Vagina (tissue), 2 donors: ENCODE measurements at regions not wholly inside any gene's neighbourhood (a gene's known extent, or its start where the extent isn't known, plus 50 kb on each side); places are given as distances from the start of the nearest gene placed in this dataset.

Experiments used
- DNase-seq, 2 donors: peaks; one replicate each; pipeline ENCODE4 v3.0.0-alpha.2; 2017; ENCODE audit errors: extremely low spot score in 2 of 2
- H3K27ac ChIP-seq: fragments of 200-600 bp; sonication (generic); one replicate; pipeline ENCODE4 v1.5.1; 2019
- H3K27me3 ChIP-seq: fragments of 200-600 bp; sonication (generic); one replicate; pipeline ENCODE4 v1.5.1; 2019
- H3K36me3 ChIP-seq, 2 donors: fragments of 200-600 bp; sonication (generic); one replicate each; pipeline ENCODE4 v1.5.1; 2017 to 2019
- H3K4me1 ChIP-seq: fragments of 200-600 bp; sonication (generic); one replicate; pipeline ENCODE4 v1.5.1; 2019
- H3K4me3 ChIP-seq, 2 donors: fragments of 200-600 bp; sonication (generic); 1 replicate in 1 of 2; 2 replicates in 1 of 2; pipeline ENCODE4 v1.5.1; 2016 to 2019
- H3K9me3 ChIP-seq: fragments of 200-600 bp; sonication (generic); one replicate; pipeline ENCODE4 v1.5.1; 2019
- CTCF ChIP-seq, 3 experiments: fragments of 450-650 bp in 2 of 3; fragments of 200-600 bp in 1 of 3; sonication (generic) in 1 of 3; IDR thresholded peaks; one replicate each; pipeline ENCODE4 v1.5.1; 2017 to 2019; ENCODE audit warnings: antibody characterized with exemption in 3 of 3, mild to moderate bottlenecking in 2 of 3, moderate library complexity in 2 of 3
- POLR2A ChIP-seq, 2 donors: fragments of 450-650 bp; IDR thresholded peaks; one replicate each; pipeline ENCODE4 v1.6.1; 2017; ENCODE audit warnings: antibody characterized with exemption in 2 of 2, mild to moderate bottlenecking in 2 of 2, moderate library complexity in 2 of 2
- POLR2AphosphoS5 ChIP-seq, 2 donors: sonication (generic); formaldehyde crosslinking; IDR thresholded peaks; one replicate each; pipeline ENCODE4 v1.9.0; 2017; ENCODE audit warnings: antibody characterized with exemption in 2 of 2, mild to moderate bottlenecking in 2 of 2, low read depth in 1 of 2; ENCODE audit not compliant: insufficient read depth in 1 of 2
- intact Hi-C: fragments of 100-400 bp; cut with DNase I; formaldehyde crosslinking; loops from one replicate; pipeline ENCODE4 v1.15.1; 2023

GRCh38 chr11:44404736-44405395 lies 94.9 kb upstream of the ALX4 start:
- H3K4me3 ChIP-seq: no peak overlapping the region
- no peaks in the 10 kb centered on the region for H3K36me3 ChIP-seq
- no peaks in the 10 kb centered on the region for H3K9me3 ChIP-seq
- intact Hi-C loops: no loop called here
- no peak overlapping the region for H3K27ac ChIP-seq
- no peak for DNase-seq
- H3K27me3 ChIP-seq: no peaks in the 10 kb centered on the region
- H3K4me1 ChIP-seq: no peaks in the 10 kb centered on the region
- no peak for TF ChIP-seq POLR2AphosphoS5 (IDR thresholded peaks at IDR 0.05; ENCODE audit: insufficient read depth in 1 of 2, low read depth in 1 of 2)
- no peak for TF ChIP-seq CTCF (IDR thresholded peaks at IDR 0.05)
- no peak for TF ChIP-seq POLR2A (IDR thresholded peaks at IDR 0.05)

- H3K4me3 ChIP-seq: no peak overlapping the region
- TF ChIP-seq CTCF (IDR thresholded peaks at IDR 0.05) (no peak), POLR2AphosphoS5 (IDR thresholded peaks at IDR 0.05; ENCODE audit: insufficient read depth in 1 of 2, low read depth in 1 of 2) (no peak), POLR2A (IDR thresholded peaks at IDR 0.05) (no peak)
- no peak for DNase-seq
- H3K36me3 ChIP-seq: no peaks in the 10 kb centered on the region
- no peaks in the 10 kb centered on the region for H3K9me3 ChIP-seq
- intact Hi-C loops: no loop called here
- no peaks in the 10 kb centered on the region for H3K4me1 ChIP-seq
- H3K27ac ChIP-seq: no peak overlapping the region
- H3K27me3 ChIP-seq: no peaks in the 10 kb centered on the region
Measured at GRCh38 chr11:44407211-44407996, 97.5 kb upstream of the ALX4 start.

GRCh38 chr11:44408141-44408540 lies 98.2 kb upstream of the ALX4 start:
- Histone ChIP-seq H3K4me1 (no peaks in the 10 kb centered on the region), H3K4me3 (no peak overlapping the region), H3K36me3 (no peaks in the 10 kb centered on the region), H3K27ac (no peak overlapping the region), H3K9me3 (no peaks in the 10 kb centered on the region), H3K27me3 (no peaks in the 10 kb centered on the region)
- intact Hi-C loops: no loop called here
- DNase-seq: no peak
- no peak for TF ChIP-seq POLR2AphosphoS5 (IDR thresholded peaks at IDR 0.05; ENCODE audit: insufficient read depth in 1 of 2, low read depth in 1 of 2)

GRCh38 chr11:44408711-44409470 lies 99.0 kb upstream of the ALX4 start:
- Histone ChIP-seq H3K9me3 (no peaks in the 10 kb centered on the region), H3K4me3 (no peak overlapping the region), H3K36me3 (no peaks in the 10 kb centered on the region), H3K4me1 (no peaks in the 10 kb centered on the region), H3K27me3 (no peaks in the 10 kb centered on the region), H3K27ac (no peak overlapping the region)
- no peak for DNase-seq
- TF ChIP-seq POLR2AphosphoS5 (IDR thresholded peaks at IDR 0.05; ENCODE audit: insufficient read depth in 1 of 2, low read depth in 1 of 2): no peak
- TF ChIP-seq POLR2A (IDR thresholded peaks at IDR 0.05): no peak
- TF ChIP-seq CTCF (IDR thresholded peaks at IDR 0.05): no peak
- intact Hi-C loops: no loop called here

GRCh38 chr11:44409558-44410236 lies 99.8 kb upstream of the ALX4 start:
- Histone ChIP-seq H3K27me3 (no peaks in the 10 kb centered on the region), H3K4me1 (no peaks in the 10 kb centered on the region), H3K36me3 (no peaks in the 10 kb centered on the region), H3K27ac (no peak overlapping the region), H3K9me3 (no peaks in the 10 kb centered on the region), H3K4me3 (no peak overlapping the region)
- no peak for TF ChIP-seq POLR2AphosphoS5 (IDR thresholded peaks at IDR 0.05; ENCODE audit: insufficient read depth in 1 of 2, low read depth in 1 of 2)
- DNase-seq: no peak
- intact Hi-C loops: no loop called here
